ENCODE measurements at regions not wholly inside any gene's neighbourhood (a gene's known extent, or its start where the extent isn't known, plus 50 kb on each side); places are given as distances from the start of the nearest gene placed in this dataset.
"Not testable (repeated sequence)": the region's sequence is repeated elsewhere in the genome, so short reads cannot be mapped to it uniquely, and the experiment has no call there.

GRCh38 chr1:55876276-55877060 lies 661.3 kb upstream of the USP24 start:
- no peak for DNase-seq (ENCODE audit: low spot score)

- DNase-seq (ENCODE audit: low spot score) = no peak
Measured at GRCh38 chr1:55870106-55870505, 654.9 kb upstream of the USP24 start.

GRCh38 chr1:55869065-55869464 lies 653.9 kb upstream of the USP24 start:
- DNase-seq (ENCODE audit: low spot score) = peak; percentile 27

GRCh38 chr1:55868026-55868425 lies 652.9 kb upstream of the USP24 start:
- peak; percentile 10 for DNase-seq (ENCODE audit: low spot score)

GRCh38 chr1:55867304-55867843 lies 652.2 kb upstream of the USP24 start:
- no peak for DNase-seq (ENCODE audit: low spot score)

- not testable (repeated sequence) for DNase-seq (ENCODE audit: low spot score)
Measured at GRCh38 chr1:55865778-55866177, 650.6 kb upstream of the USP24 start.

GRCh38 chr1:55864251-55864650 lies 649.1 kb upstream of the USP24 start:
- DNase-seq (ENCODE audit: low spot score) = no peak

- no peak for DNase-seq (ENCODE audit: low spot score)
Measured at GRCh38 chr1:55861676-55862340, 646.6 kb upstream of the USP24 start.

GRCh38 chr1:55860798-55861519 lies 645.8 kb upstream of the USP24 start:
- DNase-seq (ENCODE audit: low spot score) = no peak

GRCh38 chr1:55860326-55860725 lies 645.2 kb upstream of the USP24 start:
- no peak for DNase-seq (ENCODE audit: low spot score)

- DNase-seq (ENCODE audit: low spot score) = peak; percentile 11
Measured at GRCh38 chr1:55854911-55855310, 639.7 kb upstream of the USP24 start.

GRCh38 chr1:55848906-55849305 lies 633.7 kb upstream of the USP24 start:
- DNase-seq (ENCODE audit: low spot score) = peak; percentile 42

- DNase-seq (ENCODE audit: low spot score) = no peak
Measured at GRCh38 chr1:55846051-55846450, 630.9 kb upstream of the USP24 start.

- DNase-seq (ENCODE audit: low spot score) = no peak
Measured at GRCh38 chr1:55844322-55844721, 629.2 kb upstream of the USP24 start.

GRCh38 chr1:55839626-55840025 lies 624.5 kb upstream of the USP24 start:
- DNase-seq (ENCODE audit: low spot score) = no peak

GRCh38 chr1:55839221-55839620 lies 624.1 kb upstream of the USP24 start:
- DNase-seq (ENCODE audit: low spot score) = no peak

- DNase-seq (ENCODE audit: low spot score) = no peak
Measured at GRCh38 chr1:55836086-55836485, 620.9 kb upstream of the USP24 start.

GRCh38 chr1:55833529-55834091 lies 618.4 kb upstream of the USP24 start:
- DNase-seq (ENCODE audit: low spot score) = peak; percentile 32

- DNase-seq (ENCODE audit: low spot score) = no peak
Measured at GRCh38 chr1:55831759-55832158, 616.6 kb upstream of the USP24 start.

GRCh38 chr1:55828044-55828443 lies 612.9 kb upstream of the USP24 start:
- no peak for DNase-seq (ENCODE audit: low spot score)

- peak; percentile 87 for DNase-seq (ENCODE audit: low spot score)
Measured at GRCh38 chr1:55827350-55827749, 612.2 kb upstream of the USP24 start.

- peak; percentile 19 for DNase-seq (ENCODE audit: low spot score)
Measured at GRCh38 chr1:55826381-55827080, 611.4 kb upstream of the USP24 start.

Data from AG08396 (cell line).